NT2/D1 (cell line): ENCODE measurements at regions not wholly inside any gene's neighbourhood (a gene's known extent, or its start where the extent isn't known, plus 50 kb on each side); places are given as distances from the start of the nearest gene placed in this dataset.

ENCODE experiments used
- YY1 ChIP-seq: IDR thresholded peaks from 2 replicates; pipeline ENCODE4 v1.6.1; 2011; ENCODE audit not compliant: insufficient read length, insufficient read depth
- ZNF274 ChIP-seq: IDR thresholded peaks from 2 replicates; pipeline ENCODE4 v1.6.1; 2011; ENCODE audit warnings: mild to moderate bottlenecking, low read depth, low read length

DNA sequence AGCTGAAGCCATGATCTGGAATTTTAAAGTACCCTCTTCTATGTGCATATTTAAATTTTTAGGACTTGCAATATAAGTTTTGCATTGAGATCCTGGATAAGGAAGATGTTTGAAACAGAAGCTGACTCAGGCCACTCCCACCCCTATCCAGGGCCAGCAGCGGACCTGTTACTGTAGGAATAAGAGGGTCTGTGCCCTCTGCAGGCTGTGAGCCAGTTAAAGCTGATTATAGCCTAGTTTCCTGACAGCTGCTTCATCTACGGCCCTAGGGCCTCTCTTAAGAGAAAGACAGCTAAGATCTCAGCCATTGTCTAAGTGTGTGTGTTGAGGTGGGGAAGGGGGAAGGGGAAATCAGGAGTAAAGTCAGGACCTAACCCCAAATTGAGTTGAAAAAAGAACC lies 234.0 kb downstream of the HAUS1 start:
- TF ChIP-seq YY1 (no peak), ZNF274 (no peak)
